ENCODE measurements at regions not wholly inside any gene's neighbourhood (a gene's known extent, or its start where the extent isn't known, plus 50 kb on each side); places are given as distances from the start of the nearest gene placed in this dataset.

DNA sequence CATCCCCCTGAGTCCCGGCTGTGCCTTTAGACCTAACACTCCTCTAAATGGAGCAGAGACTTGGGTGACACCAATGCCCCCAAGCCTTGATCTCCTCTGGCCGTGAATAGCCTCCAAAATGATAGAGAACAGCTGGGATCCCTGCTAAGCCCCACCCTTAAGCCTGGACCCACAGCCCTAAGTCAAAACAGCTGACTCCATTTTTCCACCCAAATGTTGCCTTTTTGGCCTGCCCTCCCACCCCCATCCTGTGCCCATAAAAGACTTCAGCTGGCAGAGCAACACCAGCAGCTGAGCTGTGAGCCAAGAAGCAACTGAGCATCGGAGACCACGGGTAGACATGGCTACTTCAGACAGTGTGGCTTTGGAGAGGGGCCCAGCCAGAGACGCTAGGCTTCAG is 420.8 kb downstream of the NPHP4 start:
- DNase-seq (ENCODE audit: low read depth in 2 of 2): no peak

DNA sequence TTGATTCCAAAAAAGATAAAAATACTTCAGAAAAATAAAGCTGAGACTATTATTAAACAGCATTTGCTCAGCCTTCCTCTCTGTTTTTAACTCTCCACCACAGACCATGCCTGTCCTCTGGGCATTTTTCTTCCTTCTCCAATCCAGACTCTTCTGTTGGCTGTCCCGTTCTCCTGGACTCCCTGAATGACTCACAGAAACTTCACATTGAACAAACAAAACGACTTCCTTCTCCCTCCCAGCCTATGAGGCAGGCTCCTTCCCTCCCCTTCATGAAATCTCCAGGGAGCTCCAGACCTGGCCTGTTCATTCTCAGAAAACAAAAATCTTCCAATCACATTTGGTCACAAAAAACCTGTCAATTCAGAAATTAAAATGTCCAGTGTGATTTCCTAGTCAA is 421.3 kb downstream of the NPHP4 start:
- DNase-seq (ENCODE audit: low read depth in 2 of 2): no peak

GRCh38 chr1:5568321-5568720 is 423.9 kb downstream of the NPHP4 start:
- DNase-seq (ENCODE audit: low read depth in 2 of 2): no peak

- no peak for DNase-seq (ENCODE audit: low read depth in 2 of 2)
These were observed 424.4 kb downstream of the NPHP4 start for GRCh38 chr1:5567839-5568238.

DNA sequence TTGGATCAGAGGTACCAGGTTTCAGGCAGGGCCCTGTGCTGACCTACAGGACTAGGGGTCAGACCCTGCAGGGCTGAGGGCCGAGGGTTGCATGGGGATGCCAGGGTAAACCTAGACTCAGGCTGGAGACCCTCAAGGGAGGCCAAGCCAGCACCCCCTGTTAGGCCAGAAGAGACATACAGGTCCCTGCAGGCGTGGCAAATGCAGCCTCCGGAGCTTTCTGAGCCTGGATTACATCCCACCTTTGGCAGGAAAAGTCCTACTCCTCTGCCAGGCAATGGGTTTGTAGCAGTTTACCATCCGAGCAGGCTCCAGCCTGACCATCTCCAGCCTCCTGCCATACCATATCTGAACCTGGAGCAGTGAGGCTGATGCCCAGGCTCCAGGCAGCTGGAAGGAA is 425.3 kb downstream of the NPHP4 start:
- no peak for DNase-seq (ENCODE audit: low read depth in 2 of 2)

DNA sequence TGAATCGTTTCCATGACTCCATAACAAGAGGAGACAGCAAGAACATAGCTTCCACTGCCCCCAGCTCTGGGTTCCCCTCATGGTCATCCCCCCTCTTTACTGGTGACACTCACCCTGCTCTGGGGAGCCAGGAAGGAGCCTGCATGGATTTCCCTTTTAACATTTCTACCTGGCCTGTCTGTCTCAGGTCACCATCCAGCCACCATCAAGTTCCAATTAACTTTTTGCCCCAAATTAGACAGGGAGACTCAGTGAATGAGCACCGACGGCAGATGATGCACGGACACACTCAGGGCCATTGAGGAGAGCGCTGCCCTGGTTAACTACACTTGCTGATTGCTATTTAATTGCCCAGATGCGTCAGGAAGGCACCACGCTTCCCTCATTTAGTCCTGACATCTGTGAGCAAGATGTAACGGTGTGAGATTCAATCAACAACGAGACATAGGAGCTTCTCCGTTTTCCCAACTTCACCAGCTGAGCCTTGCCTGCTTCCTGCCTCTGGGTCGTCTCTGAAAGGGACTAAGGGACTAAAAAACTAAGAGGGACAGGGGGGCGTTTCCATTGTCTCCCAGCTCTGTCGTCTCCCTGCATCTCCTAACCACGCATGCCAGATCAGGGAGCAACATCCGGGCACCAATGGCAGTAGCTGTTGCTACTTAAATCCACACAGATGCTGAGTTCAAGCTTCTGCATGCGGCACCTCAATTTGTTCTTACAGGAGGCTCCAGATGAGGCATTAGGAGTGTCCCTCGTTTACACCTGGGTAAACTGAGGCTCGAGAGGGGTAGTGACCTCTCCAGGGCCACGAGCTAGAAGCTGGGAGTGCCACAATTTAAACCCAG is 426.7 kb downstream of the NPHP4 start:
- no peak for DNase-seq (ENCODE audit: low read depth in 2 of 2)

DNA sequence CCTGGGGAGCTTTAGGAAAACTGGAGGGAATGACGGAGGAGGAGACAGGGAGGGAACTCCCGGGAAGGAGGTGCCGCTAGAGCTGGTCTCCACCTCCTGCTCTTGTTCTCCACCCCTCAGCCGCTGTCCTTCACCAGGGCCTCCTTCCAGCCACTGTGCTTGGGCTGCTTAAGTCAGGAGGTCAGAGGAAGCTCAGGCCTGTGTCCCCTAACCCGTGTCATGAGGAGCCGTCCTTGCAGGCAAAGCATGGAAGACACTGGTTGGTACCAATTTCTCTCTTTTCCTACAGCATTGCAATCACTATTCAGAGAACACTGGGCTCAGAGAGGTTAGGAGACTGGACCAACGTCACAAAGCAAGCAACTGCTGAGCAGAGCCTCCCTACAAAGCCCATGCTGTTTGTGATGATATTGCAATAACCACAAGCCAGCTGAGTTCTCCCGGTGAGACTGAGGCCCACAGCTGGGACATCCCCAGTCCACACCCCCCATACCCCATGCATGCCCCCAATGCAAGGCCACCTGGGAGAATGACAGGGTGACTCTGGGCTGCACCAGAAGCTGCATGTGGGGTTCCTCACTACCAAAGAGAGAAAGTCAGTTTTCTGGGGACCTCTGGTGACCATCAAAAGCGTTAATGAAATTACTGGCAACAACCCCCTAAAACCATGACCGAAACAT is 427.5 kb downstream of the NPHP4 start:
- DNase-seq (ENCODE audit: low read depth in 2 of 2): no peak

GRCh38 chr1:5563861-5564577 is 428.2 kb downstream of the NPHP4 start:
- DNase-seq (ENCODE audit: low read depth in 2 of 2): no peak

- DNase-seq (ENCODE audit: low read depth in 2 of 2): no peak
These were observed 429.5 kb downstream of the NPHP4 start for GRCh38 chr1:5562769-5563168.

- DNase-seq (ENCODE audit: low read depth in 2 of 2): no peak
These were observed 429.9 kb downstream of the NPHP4 start for GRCh38 chr1:5562331-5562730.

DNA sequence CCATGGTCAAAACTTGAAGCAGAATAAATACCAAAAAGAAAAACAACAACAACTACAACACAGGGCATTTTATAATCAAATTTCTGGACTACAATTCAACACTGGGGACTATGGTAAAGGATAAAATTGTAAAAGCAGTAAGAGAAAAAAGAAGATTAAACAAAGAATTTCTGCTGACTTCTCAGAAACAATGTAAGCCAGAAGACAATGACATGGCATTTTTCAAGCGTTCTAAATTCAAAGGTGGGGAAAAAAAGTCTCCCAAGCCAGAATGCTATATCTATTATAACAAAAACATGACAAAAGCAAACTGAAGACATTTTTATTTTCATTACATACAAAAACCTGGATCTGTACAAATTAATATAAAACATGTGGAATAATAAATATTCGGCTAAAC is 433.1 kb downstream of the NPHP4 start:
- no peak for DNase-seq (ENCODE audit: low read depth in 2 of 2)

DNA sequence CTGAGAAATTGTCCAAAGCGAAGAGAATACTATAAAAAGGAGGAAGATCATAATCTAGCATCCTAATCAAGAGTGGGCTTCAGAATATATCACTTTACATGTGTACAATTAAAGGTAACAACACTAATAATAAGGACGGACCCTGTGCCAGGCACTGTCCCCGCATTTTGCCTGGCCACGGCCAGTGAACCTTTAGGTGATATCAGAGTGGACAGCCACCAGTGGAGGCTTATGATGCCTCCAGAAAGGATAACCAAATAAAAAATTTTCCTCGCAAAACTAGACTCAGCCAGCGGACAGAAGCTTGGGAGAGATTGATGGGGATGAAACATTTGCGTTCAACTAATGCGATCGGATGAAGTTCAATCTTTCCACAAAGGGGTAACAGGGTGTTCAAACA is 436.4 kb downstream of the NPHP4 start:
- DNase-seq (ENCODE audit: low read depth in 2 of 2): no peak

DNA sequence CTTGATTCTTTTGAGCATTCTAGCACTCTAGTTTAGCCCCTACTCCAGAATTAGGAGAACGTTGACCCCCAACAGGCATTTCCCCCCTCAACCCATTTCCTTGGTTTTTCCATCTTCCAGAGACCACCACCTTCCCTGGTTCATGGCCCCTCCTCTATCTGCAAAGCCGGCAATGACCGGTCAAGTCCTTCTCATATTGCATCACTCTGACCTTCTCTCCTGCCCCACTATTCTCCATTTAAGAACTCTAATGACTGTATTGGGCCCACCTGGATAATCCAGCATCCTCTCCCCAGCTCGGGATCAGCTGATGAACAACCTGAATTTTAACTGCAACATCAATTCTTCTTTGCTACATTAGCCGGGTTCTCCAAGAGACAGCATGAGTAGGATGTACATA is 437.4 kb downstream of the NPHP4 start:
- no peak for DNase-seq (ENCODE audit: low read depth in 2 of 2)

DNA sequence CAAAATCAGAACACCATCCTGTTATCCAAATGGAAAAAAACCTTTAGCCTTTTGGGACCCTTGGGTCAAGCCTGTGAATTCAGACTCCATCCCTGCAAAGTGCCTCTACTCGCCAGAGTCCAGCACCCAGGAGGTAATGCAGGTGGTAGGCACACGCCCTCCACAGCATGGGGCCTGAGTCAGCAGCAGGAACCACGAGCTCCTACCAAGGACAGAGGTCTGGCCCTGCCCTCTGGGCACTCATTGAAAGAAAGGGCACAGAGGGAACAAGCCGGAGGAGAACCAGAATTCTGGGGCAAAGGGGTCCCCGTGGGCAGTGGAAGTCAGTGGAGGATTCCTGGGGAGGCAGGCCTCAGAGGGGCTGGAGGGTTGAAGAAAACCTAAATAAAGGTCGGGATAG is 438.1 kb downstream of the NPHP4 start:
- no peak for DNase-seq (ENCODE audit: low read depth in 2 of 2)

DNA sequence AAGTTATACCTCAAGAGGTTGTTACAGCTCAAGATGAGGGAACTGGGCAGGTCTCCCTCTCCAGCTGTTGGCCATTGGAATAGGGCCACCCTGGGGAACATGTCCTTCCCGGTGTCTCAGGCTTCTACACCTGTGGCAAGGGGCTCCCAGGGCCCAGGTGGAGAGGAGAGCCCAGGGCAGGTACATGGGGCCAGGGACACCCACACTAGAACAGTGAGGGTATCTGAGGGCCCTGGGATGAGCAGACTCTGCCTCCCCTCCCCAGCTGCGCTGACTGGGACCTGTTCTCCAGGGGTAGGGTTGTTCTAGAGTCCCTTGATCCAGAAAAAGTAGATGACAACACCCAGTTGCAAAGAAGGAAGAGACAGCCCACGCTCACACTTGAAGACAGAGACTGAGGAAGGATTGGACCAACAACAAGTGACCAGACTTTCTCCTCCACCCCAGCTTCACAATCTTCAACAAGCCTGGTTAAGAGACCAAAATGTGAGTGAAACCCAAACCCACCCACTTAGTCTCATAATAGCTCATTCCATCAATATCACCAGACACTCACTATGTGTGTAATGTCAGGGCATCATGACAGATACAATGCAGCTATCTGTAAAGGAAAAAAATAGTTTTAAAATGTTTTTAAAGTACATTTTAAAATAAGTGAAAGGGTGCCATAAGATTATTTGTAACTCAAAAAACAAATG is 439.3 kb downstream of the NPHP4 start:
- DNase-seq (ENCODE audit: low read depth in 2 of 2): no peak

DNA sequence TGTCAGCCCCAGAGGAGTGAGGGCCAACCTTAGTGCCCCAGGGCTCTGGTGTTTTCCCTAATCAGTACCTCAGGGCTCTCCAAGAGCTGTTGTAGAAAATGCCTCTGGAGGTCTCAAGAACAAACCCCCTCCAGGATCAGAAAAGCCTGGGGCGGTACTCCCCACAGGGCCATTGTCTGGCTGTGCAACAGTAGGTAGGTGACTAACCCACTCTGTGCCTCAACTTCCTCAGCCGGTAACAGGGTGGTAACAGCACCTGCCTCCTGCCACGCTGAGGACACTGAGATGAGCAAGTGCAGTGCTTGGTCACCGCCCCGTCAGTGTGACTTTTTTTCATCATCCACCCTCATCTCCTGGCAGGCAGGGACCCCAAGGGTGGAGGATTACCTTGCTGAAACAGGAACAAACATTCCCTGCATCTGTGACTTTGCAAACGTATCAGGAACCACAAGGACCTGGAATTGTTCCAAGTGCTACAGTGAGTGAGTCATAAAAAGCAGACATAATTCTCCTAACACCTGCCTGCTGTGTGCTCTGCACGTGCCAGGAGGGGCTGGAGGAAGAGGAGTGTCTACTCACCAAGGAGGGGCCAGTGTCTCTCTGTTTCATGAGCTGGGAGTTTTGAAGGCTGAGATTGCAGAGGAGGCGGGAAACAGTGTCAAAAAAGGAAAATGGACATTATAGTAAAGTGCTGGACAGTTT is 440.8 kb downstream of the NPHP4 start:
- no peak for DNase-seq (ENCODE audit: low read depth in 2 of 2)

GRCh38 chr1:5548266-5548665 is 444.0 kb downstream of the NPHP4 start:
- DNase-seq (ENCODE audit: low read depth in 2 of 2): no peak

DNA sequence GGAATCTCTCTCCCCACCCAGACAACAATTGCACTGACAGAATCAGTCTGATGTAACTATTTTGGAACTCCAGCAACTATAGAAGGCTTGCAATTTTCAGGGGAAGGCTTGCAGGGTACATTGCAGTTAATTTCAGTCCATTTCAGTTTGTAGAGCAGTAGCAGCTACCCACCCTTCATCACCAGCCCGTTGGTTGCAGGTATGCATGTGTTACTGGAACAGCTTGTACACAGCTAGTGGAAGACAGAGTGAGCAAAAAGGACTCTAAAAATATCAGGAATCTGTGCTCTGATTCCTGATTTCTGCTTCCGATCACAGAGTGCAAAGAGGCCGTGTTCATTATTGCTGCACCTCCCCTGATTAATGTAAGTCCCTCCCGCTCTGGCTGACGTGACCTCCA is 449.0 kb downstream of the NPHP4 start:
- DNase-seq (ENCODE audit: low read depth in 2 of 2): no peak

DNA sequence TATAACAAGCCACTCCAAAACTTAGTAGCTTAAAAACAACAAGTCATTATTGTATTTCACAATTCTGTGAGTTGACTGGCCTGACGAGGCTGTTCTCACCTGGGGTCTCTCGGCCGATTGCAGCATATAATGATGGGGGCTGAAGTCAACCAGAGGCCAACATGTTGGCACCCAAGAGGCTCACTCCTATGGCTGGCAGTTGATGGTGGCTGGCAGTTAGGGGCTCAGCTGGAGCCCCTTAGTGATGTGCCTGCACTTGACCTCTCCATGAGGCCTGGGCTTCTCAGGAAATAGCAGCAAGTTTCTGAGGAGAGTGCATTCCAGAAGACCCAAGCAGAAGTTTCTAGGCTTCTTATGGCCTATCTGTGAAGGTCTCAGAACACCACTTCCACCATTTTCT is 459.4 kb downstream of the NPHP4 start:
- no peak for DNase-seq (ENCODE audit: low read depth in 2 of 2)

- no peak for DNase-seq (ENCODE audit: low read depth in 2 of 2)
These were observed 465.2 kb downstream of the NPHP4 start for GRCh38 chr1:5526822-5527551.

DNA sequence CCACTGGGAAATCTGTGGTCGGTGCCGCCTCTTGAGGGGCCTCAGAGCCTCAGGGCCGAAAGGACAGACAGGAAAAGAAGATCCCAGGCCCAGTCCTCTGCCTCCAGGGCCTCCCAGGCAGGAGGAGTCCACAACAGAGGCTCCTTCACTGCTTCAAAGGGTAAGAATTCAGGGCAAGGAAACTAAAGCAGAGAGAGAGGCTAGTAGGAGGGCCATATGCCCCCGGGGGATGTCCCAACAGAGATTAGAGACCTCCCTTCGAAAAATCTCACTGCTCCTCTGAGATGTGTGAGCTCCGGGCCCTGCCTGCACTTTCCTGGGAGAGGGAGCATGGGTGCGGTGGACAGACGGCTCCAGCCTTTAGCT is 465.9 kb downstream of the NPHP4 start:
- no peak for DNase-seq (ENCODE audit: low read depth in 2 of 2)

All from stimulated activated CD4-positive, alpha-beta T cell treated with anti-CD3 and anti-CD28 coated beads, Interleukin-12 subunit alpha, Interleukin-12 subunit beta, amount 100 ng/mL, for 24 hours (primary cell).